ENCODE measurements at regions not wholly inside any gene's neighbourhood (a gene's known extent, or its start where the extent isn't known, plus 50 kb on each side); places are given as distances from the start of the nearest gene placed in this dataset.

DNA sequence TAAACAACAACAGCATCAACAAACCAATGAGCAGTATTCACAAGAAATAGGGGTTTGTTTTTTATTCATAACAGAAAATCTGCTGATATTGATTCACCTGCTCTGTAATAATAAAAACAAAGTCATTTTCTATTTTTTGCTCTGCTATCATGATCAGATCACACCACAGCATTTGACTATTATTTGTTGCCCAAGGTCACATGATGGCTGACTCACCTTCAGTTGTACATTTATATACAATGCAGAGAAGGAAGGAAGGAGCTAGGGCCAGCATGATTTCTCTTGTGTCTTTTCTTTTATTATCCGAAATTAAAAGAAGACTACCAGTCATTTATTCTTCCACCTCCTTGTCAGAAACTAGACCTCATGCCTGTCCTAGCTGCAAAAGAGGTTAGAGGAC, 1427.7 kb upstream of the CELF4 start:
- no peak overlapping the region for H3K4me3 ChIP-seq (ENCODE audit: low read length)
- Mint-ChIP-seq H3K9me3 (no peaks in the 10 kb centered on the region), H3K36me3 (ENCODE audit: low read depth) (no peaks in the 10 kb centered on the region), H3K27ac (no peak overlapping the region), H3K4me3 (no peak overlapping the region), H3K4me1 (no peaks in the 10 kb centered on the region), H3K27me3 (ENCODE audit: insufficient read depth) (peaks cover 2% of the 10 kb centered on the region)
- no peaks in the 10 kb centered on the region for H3K27me3 ChIP-seq (ENCODE audit: control insufficient read depth, insufficient read depth, low read length, poor library complexity, severe bottlenecking)
- H3K27ac ChIP-seq (ENCODE audit: low read depth, low read length), result no peak overlapping the region
- peaks cover 5% of the 10 kb centered on the region for H3K9me3 ChIP-seq (ENCODE audit: control insufficient read depth, low read length)
- H3K36me3 ChIP-seq (ENCODE audit: control insufficient read depth, insufficient read depth, low read length), result no peaks in the 10 kb centered on the region
- TF ChIP-seq, protein P1, sequence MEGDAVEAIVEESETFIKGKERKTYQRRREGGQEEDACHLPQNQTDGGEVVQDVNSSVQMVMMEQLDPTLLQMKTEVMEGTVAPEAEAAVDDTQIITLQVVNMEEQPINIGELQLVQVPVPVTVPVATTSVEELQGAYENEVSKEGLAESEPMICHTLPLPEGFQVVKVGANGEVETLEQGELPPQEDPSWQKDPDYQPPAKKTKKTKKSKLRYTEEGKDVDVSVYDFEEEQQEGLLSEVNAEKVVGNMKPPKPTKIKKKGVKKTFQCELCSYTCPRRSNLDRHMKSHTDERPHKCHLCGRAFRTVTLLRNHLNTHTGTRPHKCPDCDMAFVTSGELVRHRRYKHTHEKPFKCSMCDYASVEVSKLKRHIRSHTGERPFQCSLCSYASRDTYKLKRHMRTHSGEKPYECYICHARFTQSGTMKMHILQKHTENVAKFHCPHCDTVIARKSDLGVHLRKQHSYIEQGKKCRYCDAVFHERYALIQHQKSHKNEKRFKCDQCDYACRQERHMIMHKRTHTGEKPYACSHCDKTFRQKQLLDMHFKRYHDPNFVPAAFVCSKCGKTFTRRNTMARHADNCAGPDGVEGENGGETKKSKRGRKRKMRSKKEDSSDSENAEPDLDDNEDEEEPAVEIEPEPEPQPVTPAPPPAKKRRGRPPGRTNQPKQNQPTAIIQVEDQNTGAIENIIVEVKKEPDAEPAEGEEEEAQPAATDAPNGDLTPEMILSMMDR (conservative IDR thresholded peaks at IDR 0.05), result no peak
- 67% methylated on average over 1 of the region's 1 CpG; no CpG with 5 or more reads in 1 of the 2 experiments for WGBS, 2 experiments (ENCODE audit: insufficient coverage in 1 of 2, insufficient read length in 1 of 2)
- no peaks in the 10 kb centered on the region for H3K4me1 ChIP-seq (ENCODE audit: control insufficient read depth, insufficient read depth, low read length)
- H3K9ac ChIP-seq (ENCODE audit: extremely low read depth, low read length, poor library complexity, severe bottlenecking), result no peak overlapping the region
- DNase-seq, result no peak

DNA sequence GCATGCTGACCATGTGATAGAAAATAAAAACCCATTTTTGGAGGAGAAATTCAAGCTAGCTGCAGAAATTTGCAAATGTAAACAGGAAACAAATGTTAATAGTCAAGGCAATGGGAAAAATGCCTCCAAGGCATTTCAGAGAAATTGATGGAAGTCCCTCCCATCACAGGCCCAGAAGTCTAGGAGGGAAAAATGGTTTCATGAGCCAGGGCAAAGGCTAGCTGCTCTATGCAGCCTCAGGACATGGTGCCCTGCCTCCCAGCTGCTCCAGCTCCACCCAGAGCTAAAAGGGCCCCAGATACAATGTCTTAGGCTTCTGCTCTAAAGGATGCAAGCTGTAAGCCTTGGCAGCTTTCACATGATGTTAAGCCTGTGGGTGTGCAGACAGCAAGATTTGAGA, 1419.4 kb upstream of the CELF4 start:
- no peaks in the 10 kb centered on the region for H3K27me3 ChIP-seq (ENCODE audit: control insufficient read depth, insufficient read depth, low read length, poor library complexity, severe bottlenecking)
- Mint-ChIP-seq H3K27ac (no peak overlapping the region), H3K36me3 (ENCODE audit: low read depth) (no peaks in the 10 kb centered on the region), H3K27me3 (ENCODE audit: insufficient read depth) (no peaks in the 10 kb centered on the region), H3K9me3 (peaks cover 10% of the 10 kb centered on the region), H3K4me1 (peaks cover 7% of the 10 kb centered on the region), H3K4me3 (no peak overlapping the region)
- H3K27ac ChIP-seq (ENCODE audit: low read depth, low read length), result no peak overlapping the region
- H3K9me3 ChIP-seq (ENCODE audit: control insufficient read depth, low read length), result no peaks in the 10 kb centered on the region
- H3K9ac ChIP-seq (ENCODE audit: extremely low read depth, low read length, poor library complexity, severe bottlenecking), result no peak overlapping the region
- H3K4me3 ChIP-seq (ENCODE audit: low read length), result no peak overlapping the region
- H3K4me1 ChIP-seq (ENCODE audit: control insufficient read depth, insufficient read depth, low read length), result no peaks in the 10 kb centered on the region
- TF ChIP-seq, protein P1 (conservative IDR thresholded peaks at IDR 0.05), result no peak
- H3K36me3 ChIP-seq (ENCODE audit: control insufficient read depth, insufficient read depth, low read length), result no peaks in the 10 kb centered on the region
- DNase-seq, result no peak

DNA sequence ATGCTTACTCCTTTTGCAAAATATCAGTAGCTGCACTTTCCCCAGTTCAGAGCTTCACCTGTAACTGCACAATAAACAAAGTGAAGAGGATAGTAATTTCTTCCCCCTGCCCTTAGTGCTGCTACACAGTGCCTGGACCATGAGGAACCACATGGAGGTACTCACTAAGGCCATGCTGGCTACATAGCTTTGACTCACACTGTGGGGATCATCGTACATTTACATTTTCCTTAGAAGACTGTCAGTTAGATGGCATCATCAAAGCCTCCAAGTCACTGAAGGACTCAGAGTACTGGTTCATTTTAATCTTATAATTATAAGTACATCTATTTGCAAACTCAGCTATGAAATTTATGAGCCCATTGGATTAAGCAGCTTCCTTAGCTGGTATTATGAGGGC, 1416.5 kb upstream of the CELF4 start:
- peaks cover 5% of the 10 kb centered on the region for H3K4me1 Mint-ChIP-seq
- Histone ChIP-seq H3K27me3 (ENCODE audit: control insufficient read depth, insufficient read depth, low read length, poor library complexity, severe bottlenecking) (no peaks in the 10 kb centered on the region), H3K27ac (ENCODE audit: low read depth, low read length) (no peak overlapping the region), H3K4me3 (ENCODE audit: low read length) (no peak overlapping the region), H3K36me3 (ENCODE audit: control insufficient read depth, insufficient read depth, low read length) (no peaks in the 10 kb centered on the region), H3K9me3 (ENCODE audit: control insufficient read depth, low read length) (no peaks in the 10 kb centered on the region), H3K4me1 (ENCODE audit: control insufficient read depth, insufficient read depth, low read length) (no peaks in the 10 kb centered on the region), H3K9ac (ENCODE audit: extremely low read depth, low read length, poor library complexity, severe bottlenecking) (no peak overlapping the region)
- no peak overlapping the region for H3K4me3 Mint-ChIP-seq
- H3K27ac Mint-ChIP-seq, result no peak overlapping the region
- H3K36me3 Mint-ChIP-seq (ENCODE audit: low read depth), result no peaks in the 10 kb centered on the region
- no peak for DNase-seq
- TF ChIP-seq, protein P1 (conservative IDR thresholded peaks at IDR 0.05), result no peak
- H3K9me3 Mint-ChIP-seq, result peaks cover 10% of the 10 kb centered on the region
- 89 to 100% methylated on average over 1 of the region's 1 CpG for WGBS, 2 experiments (ENCODE audit: insufficient coverage in 1 of 2, insufficient read length in 1 of 2)
- no peaks in the 10 kb centered on the region for H3K27me3 Mint-ChIP-seq (ENCODE audit: insufficient read depth)

All from endodermal cell (in vitro differentiated cells).